VCaP (cell line): ENCODE measurements at regions not wholly inside any gene's neighbourhood (a gene's known extent, or its start where the extent isn't known, plus 50 kb on each side); places are given as distances from the start of the nearest gene placed in this dataset.
"Not testable (repeated sequence)": the region's sequence is repeated elsewhere in the genome, so short reads cannot be mapped to it uniquely, and the experiment has no call there.

Experiments
- H3K27ac ChIP-seq: fragments of 450-650 bp; 2 replicates; pipeline ENCODE4 v1.5.1; 2017
- CTCF ChIP-seq: fragments of 450-650 bp; conservative IDR thresholded peaks from 2 replicates; pipeline ENCODE4 v1.5.1; 2017; ENCODE audit warnings: mild to moderate bottlenecking, moderate library complexity

GRCh38 chr1:220475608-220476007 lies 52.3 kb upstream of the MARK1 start:
- not testable (repeated sequence) for H3K27ac ChIP-seq

GRCh38 chr1:220475141-220475540 lies 52.8 kb upstream of the MARK1 start:
- H3K27ac ChIP-seq, result not testable (repeated sequence)

GRCh38 chr1:220473440-220473839 lies 54.5 kb upstream of the MARK1 start:
- no peak overlapping the region for H3K27ac ChIP-seq
- TF ChIP-seq CTCF, result no peak

GRCh38 chr1:220462752-220463151 lies 65.2 kb upstream of the MARK1 start:
- peak overlapping the region; percentile 47; the same call in 1 of the 2 replicates for H3K27ac ChIP-seq

GRCh38 chr1:220458936-220459335 lies 69.0 kb upstream of the MARK1 start:
- no peak for TF ChIP-seq CTCF
- H3K27ac ChIP-seq, result no peak overlapping the region

More at GRCh38 chr1:220462752-220463151, 65.2 kb upstream of the MARK1 start:
- TF ChIP-seq CTCF, result peak; percentile 41

GRCh38 chr1:220457957-220458609 lies 69.9 kb upstream of the MARK1 start:
- TF ChIP-seq CTCF, result no peak
- H3K27ac ChIP-seq, result no peak overlapping the region

GRCh38 chr1:220455559-220455958 lies 72.4 kb upstream of the MARK1 start:
- TF ChIP-seq CTCF, result no peak
- H3K27ac ChIP-seq, result no peak overlapping the region

- H3K27ac ChIP-seq, result no peak overlapping the region
- TF ChIP-seq CTCF, result peak; percentile 25; the same call in 1 of the 2 replicates
Observed at GRCh38 chr1:220454155-220454777, 73.7 kb upstream of the MARK1 start.
